GM12878 (cell line): ENCODE measurements at regions not wholly inside any gene's neighbourhood (a gene's known extent, or its start where the extent isn't known, plus 50 kb on each side); places are given as distances from the start of the nearest gene placed in this dataset.

Source experiments
- ATAC-seq: fragments of 200-7000 bp; cut with Tn5 transposase; 3 replicates; pipeline ENCODE4 v1.9.1; 2020; ENCODE audit warnings: mild to moderate bottlenecking, moderate library complexity
- BruUV-seq: library from RNA; stranded (reverse); fragments of 400-500 nt; replicated peaks from 2 replicates; lab custom pipeline; 2021; lab: Mats Ljungman, UMichigan
- CTCF ChIA-PET: fragments of 300-600 bp; sonication (Branson Sonifier 250); formaldehyde crosslinking; extraction: SDS; loops from one replicate; lab custom pipeline; 2021; ENCODE audit warnings: inconsistent platforms; lab: Yijun Ruan, JAX
- POLR2A ChIA-PET: fragments of 350-600 bp; formaldehyde crosslinking; extraction: SDS; loops from one replicate; lab custom pipeline; 2021; ENCODE audit warnings: inconsistent platforms; lab: Charles Lee
- RAD21 ChIA-PET: fragments of 300-600 bp; sonication (Branson Sonifier 250); formaldehyde crosslinking; loops from one replicate; lab custom pipeline; 2023; ENCODE audit warnings: antibody characterized with exemption; ENCODE audit not compliant: unreplicated experiment; lab: Charles Lee
- SMC1A ChIA-PET: fragments of 300-600 bp; sonication (Branson Sonifier 250); formaldehyde crosslinking; loops from one replicate; lab custom pipeline; 2023; ENCODE audit not compliant: unreplicated experiment, uncharacterized antibody; lab: Charles Lee
- DNase-seq: peaks from one replicate; pipeline ENCODE4 v3.0.0-alpha.2; 2011; ENCODE audit warnings: low read depth, low spot score
- FAIRE-seq: peaks from 3 replicates; lab custom pipeline; 2011; peaks lifted over from hg19 to GRCh38; lab: Jason Lieb, UNC
- H2AFZ ChIP-seq: 2 replicates; pipeline ENCODE4 v1.6.0; 2011; ENCODE audit warnings: low read depth, low read length, control low read depth; ENCODE audit not compliant: control insufficient read depth
- H3K27ac ChIP-seq: 2 replicates; pipeline ENCODE4 v1.5.1; 2011; ENCODE audit warnings: control low read depth; ENCODE audit not compliant: control insufficient read depth, insufficient read depth
- H3K27me3 ChIP-seq, 2 experiments: replicated peaks in 1 of 2; 2 replicates each; pipeline versions ENCODE4 v1.6.0 to v1.6.1; 2011; ENCODE audit warnings: low read length in 1 of 2; ENCODE audit not compliant: control insufficient read depth in 2 of 2, insufficient read depth in 2 of 2
- H3K36me3 ChIP-seq, 2 experiments: 2 replicates each; pipeline ENCODE4 v1.5.1; 2011; ENCODE audit warnings: low read length in 1 of 2; ENCODE audit not compliant: control insufficient read depth in 2 of 2, insufficient read depth in 2 of 2
- H3K4me1 ChIP-seq: 2 replicates; pipeline ENCODE4 v1.6.1; 2011; ENCODE audit warnings: mild to moderate bottlenecking, low read length, moderate library complexity, mixed read lengths; ENCODE audit not compliant: control insufficient read depth, insufficient read depth
- H3K4me2 ChIP-seq: 2 replicates; pipeline ENCODE4 v1.6.0; 2011; ENCODE audit warnings: control low read depth; ENCODE audit not compliant: control insufficient read depth, insufficient read depth
- H3K4me3 ChIP-seq: fragments of 200-600 bp; sonication (generic); 2 replicates; pipeline ENCODE4 v1.5.1; 2016
- H3K79me2 ChIP-seq: 2 replicates; pipeline ENCODE4 v1.6.0; 2011; ENCODE audit warnings: low read length; ENCODE audit not compliant: control insufficient read depth, insufficient read depth
- H3K9ac ChIP-seq: 2 replicates; pipeline ENCODE4 v1.8.0; 2011; ENCODE audit warnings: low read length, control low read depth, mixed read lengths; ENCODE audit not compliant: control insufficient read depth, insufficient read depth
- H3K9me3 ChIP-seq: replicated peaks from 3 replicates; pipeline ENCODE4 v1.5.1; 2011; ENCODE audit warnings: mild to moderate bottlenecking, low read length; ENCODE audit not compliant: control insufficient read depth, insufficient read depth
- H4K20me1 ChIP-seq: 2 replicates; pipeline ENCODE4 v1.6.0; 2011; ENCODE audit not compliant: control insufficient read depth, insufficient read depth
- BRCA1 ChIP-seq: IDR thresholded peaks from 2 replicates; pipeline ENCODE4 v1.6.1; 2011; ENCODE audit warnings: low read depth, low read length, improper control_type of control experiment
- CHD4 ChIP-seq: fragments of 200-600 bp; sonication (generic); IDR thresholded peaks from 2 replicates; pipeline ENCODE4 v1.6.1; 2016; ENCODE audit warnings: mild to moderate bottlenecking
- MYC ChIP-seq: IDR thresholded peaks from 2 replicates; pipeline ENCODE4 v1.6.1; 2011; ENCODE audit warnings: mild to moderate bottlenecking, low read length, moderate library complexity, inconsistent platforms; ENCODE audit not compliant: insufficient read depth, insufficient replicate concordance, insufficient read length, severe bottlenecking
- PAX8 ChIP-seq: fragments of 450-650 bp; IDR thresholded peaks from 2 replicates; pipeline ENCODE4 v1.6.1; 2017; ENCODE audit warnings: mild to moderate bottlenecking, moderate library complexity
- SP1 ChIP-seq: IDR thresholded peaks from one replicate; pipeline ENCODE4 v1.6.1; 2011; ENCODE audit warnings: low read depth, low read length
- ZNF217 ChIP-seq: fragments of 450-650 bp; IDR thresholded peaks from 2 replicates; pipeline ENCODE4 v1.6.1; 2017; ENCODE audit warnings: antibody characterized with exemption, mild to moderate bottlenecking
- WGBS: methylation state at CpG from one replicate; pipeline ENCODE4 v1.1.6; 2016; ENCODE audit warnings: low lambda C conversion rate; ENCODE audit not compliant: insufficient replicate concordance, insufficient coverage; ENCODE audit errors: missing lambda C conversion rate; 5-methylcytosine and 5-hydroxymethylcytosine counted together
- in situ Hi-C: fragments of 300-500 bp; cut with MboI; formaldehyde crosslinking; loops from 9 replicates; pipeline ENCODE4 v1.14.3; 2018; ENCODE audit warnings: mixed read lengths
- intact Hi-C: fragments of 100-400 bp; cut with micrococcal nuclease; formaldehyde crosslinking; loops from one replicate; pipeline ENCODE4 v1.14.2; 2022; ENCODE audit not compliant: unreplicated experiment
- TF ChIP-seq, protein P1 (sequence below): fragments of 450-650 bp; IDR thresholded peaks from 2 replicates; pipeline ENCODE4 v1.6.1; 2017; ENCODE audit warnings: low read depth, mild to moderate bottlenecking, moderate library complexity

DNA sequence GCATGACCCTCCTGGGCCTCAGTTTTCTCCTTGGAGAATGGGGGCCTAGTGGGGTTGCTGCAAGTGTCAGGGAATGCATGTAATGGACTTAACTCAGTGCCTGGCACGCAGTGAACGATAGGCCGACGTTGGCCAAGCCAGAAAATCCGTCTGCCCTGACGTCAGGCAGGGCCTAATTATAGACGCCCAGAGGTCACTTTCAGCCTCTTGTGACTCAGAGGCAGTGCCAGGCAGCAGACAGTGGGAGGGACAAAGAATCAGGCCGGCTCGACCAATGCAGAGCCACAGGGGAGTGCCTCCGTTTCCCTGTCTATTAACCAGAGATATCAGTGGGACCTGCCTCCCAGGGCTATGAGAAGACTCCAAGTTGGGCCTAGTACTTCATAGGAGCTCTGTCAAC is 115.0 kb downstream of the MN1 start:
- BruUV-seq: no TSS peak
- Histone ChIP-seq H3K27me3 (no peaks in the 10 kb centered on the region), H2AFZ (no peak overlapping the region), H3K79me2 (no peaks in the 10 kb centered on the region), H3K9ac (no peak overlapping the region), H3K4me3 (no peak overlapping the region), H4K20me1 (no peaks in the 10 kb centered on the region), H3K36me3 (no peaks in the 10 kb centered on the region), H3K4me2 (no peak overlapping the region), H3K9me3 (no peaks in the 10 kb centered on the region; the same call in 2 of the 3 replicates), H3K4me1 (no peaks in the 10 kb centered on the region), H3K27ac (no peak overlapping the region)
- ATAC-seq (no peak), DNase-seq (no peak), FAIRE-seq (no peak)
- ChIA-PET POLR2A (no interaction called here), RAD21 (no interaction called here), SMC1A (no interaction called here), CTCF (no interaction called here)
- in situ Hi-C loops (no loop called here), intact Hi-C loops (no loop called here)
- no peak for TF ChIP-seq PAX8
- TF ChIP-seq, protein P1, sequence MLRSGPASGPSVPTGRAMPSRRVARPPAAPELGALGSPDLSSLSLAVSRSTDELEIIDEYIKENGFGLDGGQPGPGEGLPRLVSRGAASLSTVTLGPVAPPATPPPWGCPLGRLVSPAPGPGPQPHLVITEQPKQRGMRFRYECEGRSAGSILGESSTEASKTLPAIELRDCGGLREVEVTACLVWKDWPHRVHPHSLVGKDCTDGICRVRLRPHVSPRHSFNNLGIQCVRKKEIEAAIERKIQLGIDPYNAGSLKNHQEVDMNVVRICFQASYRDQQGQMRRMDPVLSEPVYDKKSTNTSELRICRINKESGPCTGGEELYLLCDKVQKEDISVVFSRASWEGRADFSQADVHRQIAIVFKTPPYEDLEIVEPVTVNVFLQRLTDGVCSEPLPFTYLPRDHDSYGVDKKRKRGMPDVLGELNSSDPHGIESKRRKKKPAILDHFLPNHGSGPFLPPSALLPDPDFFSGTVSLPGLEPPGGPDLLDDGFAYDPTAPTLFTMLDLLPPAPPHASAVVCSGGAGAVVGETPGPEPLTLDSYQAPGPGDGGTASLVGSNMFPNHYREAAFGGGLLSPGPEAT: no peak
- no peak for TF ChIP-seq CHD4
- no peak for TF ChIP-seq SP1
- no peak for TF ChIP-seq BRCA1
- TF ChIP-seq MYC: no peak
- TF ChIP-seq ZNF217: no peak
- WGBS: 36% methylated on average over 10 of the region's 10 CpGs
